DMS114 treated with DMSO at 0.1 percent for 48 hours (cell line): ENCODE measurements at regions not wholly inside any gene's neighbourhood (a gene's known extent, or its start where the extent isn't known, plus 50 kb on each side); places are given as distances from the start of the nearest gene placed in this dataset.
A peak's percentile ranks its signal among the peaks of the same experiment; 100 is the strongest.
"Not testable (repeated sequence)": the region's sequence is repeated elsewhere in the genome, so short reads cannot be mapped to it uniquely, and the experiment has no call there.

ENCODE experiments used
- DNase-seq: peaks from one replicate; lab custom pipeline; 2025; ENCODE audit not compliant: unreplicated experiment; lab: John Stamatoyannopoulos, UW

GRCh38 chrX:84611843-84612636, 109.8 kb upstream of the HDX start:
- DNase-seq, result no peak

- DNase-seq, result no peak
Observed at GRCh38 chrX:84634201-84634782, 132.0 kb upstream of the HDX start.

GRCh38 chrX:84666086-84666485, 163.8 kb upstream of the HDX start:
- DNase-seq, result no peak

- DNase-seq, result no peak
Observed at GRCh38 chrX:84690228-84690627, 188.0 kb upstream of the HDX start.

- DNase-seq, result no peak
Observed at GRCh38 chrX:84709987-84710386, 207.7 kb upstream of the HDX start.

- DNase-seq, result no peak
Observed at GRCh38 chrX:84710611-84711010, 208.4 kb upstream of the HDX start.

- no peak for DNase-seq
Observed at GRCh38 chrX:84712621-84713020, 210.4 kb upstream of the HDX start.

GRCh38 chrX:84715315-84715714, 213.1 kb upstream of the HDX start:
- no peak for DNase-seq

GRCh38 chrX:84717343-84717742, 215.1 kb upstream of the HDX start:
- no peak for DNase-seq

- no peak for DNase-seq
Observed at GRCh38 chrX:84721416-84721815, 219.2 kb upstream of the HDX start.

GRCh38 chrX:84724576-84724975, 222.3 kb upstream of the HDX start:
- no peak for DNase-seq

GRCh38 chrX:84729408-84729807, 227.2 kb upstream of the HDX start:
- no peak for DNase-seq

- DNase-seq, result peak; percentile 39
Observed at GRCh38 chrX:84729809-84730208, 227.6 kb upstream of the HDX start.

GRCh38 chrX:84735025-84735424, 232.8 kb upstream of the HDX start:
- no peak for DNase-seq

GRCh38 chrX:84737471-84737871, 235.2 kb upstream of the HDX start:
- no peak for DNase-seq

- no peak for DNase-seq
Observed at GRCh38 chrX:84747516-84747915, 245.3 kb upstream of the HDX start.

GRCh38 chrX:84748965-84749656, 246.9 kb upstream of the HDX start:
- no peak for DNase-seq

GRCh38 chrX:84760560-84760959, 243.1 kb upstream of the APOOL start:
- DNase-seq, result no peak

GRCh38 chrX:84796321-84796720, 207.4 kb upstream of the APOOL start:
- DNase-seq, result no peak

GRCh38 chrX:84830836-84831235, 172.8 kb upstream of the APOOL start:
- no peak for DNase-seq

GRCh38 chrX:84846541-84846940, 157.1 kb upstream of the APOOL start:
- DNase-seq, result not testable (repeated sequence)

- DNase-seq, result not testable (repeated sequence)
Observed at GRCh38 chrX:84851183-84851582, 152.5 kb upstream of the APOOL start.
